Esophagus muscularis mucosa (tissue), 3 donors: ENCODE measurements at regions not wholly inside any gene's neighbourhood (a gene's known extent, or its start where the extent isn't known, plus 50 kb on each side); places are given as distances from the start of the nearest gene placed in this dataset.

Experiments
- POLR2A ChIP-seq: fragments of 450-650 bp; IDR thresholded peaks from one replicate; pipeline ENCODE4 v1.6.1; 2017; ENCODE audit warnings: antibody characterized with exemption, moderate library complexity, mild to moderate bottlenecking, low read depth
- TF ChIP-seq, protein P1 (sequence below), 3 experiments: fragments of 200-600 bp in 2 of 3; fragments of 450-650 bp in 1 of 3; sonication (generic) in 2 of 3; IDR thresholded peaks; one replicate each; pipeline ENCODE4 v1.5.1; 2017 to 2019; ENCODE audit warnings: antibody characterized with exemption in 3 of 3, mild to moderate bottlenecking in 2 of 3, moderate library complexity in 1 of 3

DNA sequence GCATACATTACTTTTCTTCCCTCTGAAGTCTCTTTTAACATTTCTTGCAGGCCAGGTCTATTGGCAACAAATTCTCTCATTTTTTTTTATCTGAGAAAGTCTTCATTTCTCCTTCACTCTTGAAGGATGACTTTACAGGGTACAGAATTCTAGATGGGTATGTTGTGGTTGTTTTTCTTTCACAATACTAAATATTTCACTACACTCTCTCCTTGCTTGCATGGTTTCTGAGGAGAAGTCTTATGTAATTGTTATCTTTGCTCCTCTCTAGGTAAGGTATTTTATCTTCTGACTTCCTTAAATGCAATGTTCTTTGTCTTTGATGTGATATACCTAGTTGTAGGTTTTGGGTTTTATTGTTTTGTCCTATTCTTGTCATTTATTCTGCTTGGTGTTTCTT, 371.1 kb downstream of the FIGN start:
- TF ChIP-seq, protein P1, sequence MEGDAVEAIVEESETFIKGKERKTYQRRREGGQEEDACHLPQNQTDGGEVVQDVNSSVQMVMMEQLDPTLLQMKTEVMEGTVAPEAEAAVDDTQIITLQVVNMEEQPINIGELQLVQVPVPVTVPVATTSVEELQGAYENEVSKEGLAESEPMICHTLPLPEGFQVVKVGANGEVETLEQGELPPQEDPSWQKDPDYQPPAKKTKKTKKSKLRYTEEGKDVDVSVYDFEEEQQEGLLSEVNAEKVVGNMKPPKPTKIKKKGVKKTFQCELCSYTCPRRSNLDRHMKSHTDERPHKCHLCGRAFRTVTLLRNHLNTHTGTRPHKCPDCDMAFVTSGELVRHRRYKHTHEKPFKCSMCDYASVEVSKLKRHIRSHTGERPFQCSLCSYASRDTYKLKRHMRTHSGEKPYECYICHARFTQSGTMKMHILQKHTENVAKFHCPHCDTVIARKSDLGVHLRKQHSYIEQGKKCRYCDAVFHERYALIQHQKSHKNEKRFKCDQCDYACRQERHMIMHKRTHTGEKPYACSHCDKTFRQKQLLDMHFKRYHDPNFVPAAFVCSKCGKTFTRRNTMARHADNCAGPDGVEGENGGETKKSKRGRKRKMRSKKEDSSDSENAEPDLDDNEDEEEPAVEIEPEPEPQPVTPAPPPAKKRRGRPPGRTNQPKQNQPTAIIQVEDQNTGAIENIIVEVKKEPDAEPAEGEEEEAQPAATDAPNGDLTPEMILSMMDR (IDR thresholded peaks at IDR 0.05): no peak
- no peak for TF ChIP-seq POLR2A
